Bronchial epithelial cell (primary cell): ENCODE measurements at regions not wholly inside any gene's neighbourhood (a gene's known extent, or its start where the extent isn't known, plus 50 kb on each side); places are given as distances from the start of the nearest gene placed in this dataset.
A peak's percentile ranks its signal among the peaks of the same experiment; 100 is the strongest.

ENCODE experiments used
- DNase-seq: peaks from one replicate; pipeline ENCODE4 v3.0.0-alpha.2; 2010; ENCODE audit warnings: low read depth
- FAIRE-seq: peaks from 2 replicates; lab custom pipeline; 2011; peaks lifted over from hg19 to GRCh38; lab: Jason Lieb, UNC
- H3K27me3 ChIP-seq: 2 replicates; pipeline ENCODE4 v1.5.1; 2011; ENCODE audit warnings: low read length; ENCODE audit not compliant: control insufficient read depth, insufficient read depth
- H3K36me3 ChIP-seq: 2 replicates; pipeline ENCODE4 v1.5.1; 2011; ENCODE audit warnings: low read length; ENCODE audit not compliant: control insufficient read depth, insufficient read depth
- H3K4me3 ChIP-seq: 2 replicates; pipeline ENCODE4 v1.5.1; 2011; ENCODE audit warnings: mild to moderate bottlenecking, low read depth, low read length, control low read depth
- TF ChIP-seq, protein P1 (sequence below): IDR thresholded peaks from 2 replicates; pipeline ENCODE4 v1.5.1; 2011; ENCODE audit warnings: mild to moderate bottlenecking, moderate library complexity, low read length, control low read depth, inconsistent platforms; ENCODE audit not compliant: insufficient read depth, severe bottlenecking

DNA sequence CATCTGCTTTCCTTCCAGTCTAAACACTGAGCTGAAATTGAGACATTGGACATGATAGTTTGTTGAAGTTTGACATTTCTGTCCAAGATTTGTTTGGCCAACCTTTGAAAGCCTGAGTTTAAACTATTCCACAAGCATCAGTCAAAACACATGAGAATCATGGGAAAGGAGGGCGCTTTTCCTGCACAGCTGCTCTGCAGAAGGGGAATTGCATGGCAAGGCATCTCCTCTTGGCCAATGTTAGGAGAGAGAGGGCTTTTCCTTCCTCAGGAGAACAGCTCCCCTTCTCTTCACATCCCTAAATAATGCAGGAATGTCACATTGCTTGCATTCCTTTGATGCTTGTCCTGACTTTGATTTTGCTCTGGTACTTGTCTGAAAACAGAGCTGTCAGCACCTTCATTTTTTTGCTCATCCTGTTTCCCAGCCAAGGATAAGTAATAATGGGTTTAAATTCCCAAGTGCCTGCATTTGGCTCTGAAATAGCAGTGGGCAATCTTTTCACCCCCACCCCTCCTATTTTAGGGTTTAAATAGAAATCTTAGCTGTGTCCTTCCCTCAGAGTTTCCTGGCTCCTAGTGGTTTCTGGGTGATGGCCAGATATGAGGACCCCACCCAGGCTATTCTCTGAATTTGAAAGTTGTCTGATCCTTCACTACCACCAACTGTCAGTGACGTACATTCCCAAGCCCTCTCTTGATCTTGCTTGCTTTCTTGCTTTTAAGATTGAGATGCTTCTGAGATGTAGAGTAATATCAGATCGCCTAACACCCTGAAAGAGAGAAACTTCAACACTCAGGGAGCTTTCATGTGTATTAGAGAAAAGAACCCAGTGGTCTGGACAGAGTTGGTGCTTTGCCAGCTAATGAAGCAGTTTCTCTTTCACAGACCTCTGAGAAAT is 75.2 kb upstream of the NPVF start:
- DNase-seq (no peak), FAIRE-seq (no peak)
- no peaks in the 10 kb centered on the region for H3K27me3 ChIP-seq

DNA sequence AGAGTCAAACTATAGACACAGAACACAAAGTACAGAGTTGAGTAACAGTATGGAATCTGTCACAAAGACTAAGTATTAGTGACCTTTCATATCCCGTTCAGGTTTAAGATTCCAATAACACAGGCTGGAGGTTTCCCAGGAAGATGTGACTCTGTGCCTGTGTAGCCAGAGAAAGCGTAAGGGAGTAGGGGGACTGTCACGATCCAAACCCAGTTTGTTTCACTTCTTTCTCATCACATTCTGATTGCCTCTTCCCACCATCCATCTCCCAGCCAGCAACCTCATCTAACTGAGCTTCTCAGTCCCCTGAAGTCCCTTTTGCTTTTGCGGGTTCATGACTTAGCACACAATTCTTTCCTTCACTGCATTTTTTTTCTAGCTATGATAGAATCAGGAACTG is 76.4 kb upstream of the NPVF start:
- FAIRE-seq (no peak), DNase-seq (no peak)
- Histone ChIP-seq H3K27me3 (no peaks in the 10 kb centered on the region), H3K4me3 (no peak overlapping the region), H3K36me3 (no peaks in the 10 kb centered on the region)
- TF ChIP-seq, protein P1, sequence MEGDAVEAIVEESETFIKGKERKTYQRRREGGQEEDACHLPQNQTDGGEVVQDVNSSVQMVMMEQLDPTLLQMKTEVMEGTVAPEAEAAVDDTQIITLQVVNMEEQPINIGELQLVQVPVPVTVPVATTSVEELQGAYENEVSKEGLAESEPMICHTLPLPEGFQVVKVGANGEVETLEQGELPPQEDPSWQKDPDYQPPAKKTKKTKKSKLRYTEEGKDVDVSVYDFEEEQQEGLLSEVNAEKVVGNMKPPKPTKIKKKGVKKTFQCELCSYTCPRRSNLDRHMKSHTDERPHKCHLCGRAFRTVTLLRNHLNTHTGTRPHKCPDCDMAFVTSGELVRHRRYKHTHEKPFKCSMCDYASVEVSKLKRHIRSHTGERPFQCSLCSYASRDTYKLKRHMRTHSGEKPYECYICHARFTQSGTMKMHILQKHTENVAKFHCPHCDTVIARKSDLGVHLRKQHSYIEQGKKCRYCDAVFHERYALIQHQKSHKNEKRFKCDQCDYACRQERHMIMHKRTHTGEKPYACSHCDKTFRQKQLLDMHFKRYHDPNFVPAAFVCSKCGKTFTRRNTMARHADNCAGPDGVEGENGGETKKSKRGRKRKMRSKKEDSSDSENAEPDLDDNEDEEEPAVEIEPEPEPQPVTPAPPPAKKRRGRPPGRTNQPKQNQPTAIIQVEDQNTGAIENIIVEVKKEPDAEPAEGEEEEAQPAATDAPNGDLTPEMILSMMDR: no peak

More for the DNA sequence above, 75.2 kb upstream of the NPVF start:
- Histone ChIP-seq H3K36me3 (no peaks in the 10 kb centered on the region), H3K4me3 (no peak overlapping the region)
- TF ChIP-seq, protein P1: no peak

- H3K36me3 ChIP-seq: no peaks in the 10 kb centered on the region
- peak; percentile 44 for DNase-seq
- no peaks in the 10 kb centered on the region for H3K27me3 ChIP-seq
- no peak overlapping the region for H3K4me3 ChIP-seq
- TF ChIP-seq, protein P1: no peak
- FAIRE-seq: no peak
These were observed 77.5 kb upstream of the NPVF start for GRCh38 chr7:25305831-25306230.

DNA sequence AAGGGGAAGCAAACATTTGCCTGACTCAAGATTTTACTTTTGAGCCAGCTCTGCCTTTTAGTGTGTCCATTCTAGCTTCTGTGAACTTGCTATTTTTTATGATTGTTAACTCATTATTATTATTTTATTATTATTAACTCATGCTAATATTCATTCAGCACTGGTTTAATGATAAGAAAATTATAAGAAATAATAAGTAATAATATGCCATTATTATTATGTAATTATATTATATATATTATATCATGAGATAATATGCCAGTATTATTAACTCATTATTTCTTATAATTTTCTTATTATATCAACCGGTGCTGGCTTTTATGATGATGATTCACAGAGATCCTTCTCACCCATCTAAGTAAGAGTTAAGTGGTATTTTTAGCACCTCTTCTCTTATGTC is 79.3 kb upstream of the NPVF start:
- no peak overlapping the region for H3K4me3 ChIP-seq
- TF ChIP-seq, protein P1: no peak
- FAIRE-seq: no peak
- DNase-seq: no peak
- no peaks in the 10 kb centered on the region for H3K36me3 ChIP-seq
- no peaks in the 10 kb centered on the region for H3K27me3 ChIP-seq

DNA sequence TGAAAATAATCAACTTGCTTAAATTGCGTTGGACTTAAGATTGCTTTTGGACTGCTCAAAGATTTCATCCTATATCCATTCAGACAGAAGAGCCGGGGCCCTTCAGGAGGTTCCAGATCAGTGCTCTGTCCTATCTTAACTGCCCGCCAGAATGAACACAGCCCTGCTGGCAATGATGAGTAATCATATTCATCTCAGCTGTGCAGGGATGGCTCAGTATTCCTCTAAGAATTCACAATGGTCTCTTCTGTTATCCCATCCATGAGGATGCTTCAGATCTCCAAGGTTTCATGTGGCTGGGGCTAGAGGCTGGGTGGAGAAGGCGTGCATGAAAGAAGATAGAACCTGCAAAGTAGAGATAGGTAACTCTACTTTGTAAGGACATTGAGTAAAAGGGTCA is 80.0 kb upstream of the NPVF start:
- no peaks in the 10 kb centered on the region for H3K36me3 ChIP-seq
- no peaks in the 10 kb centered on the region for H3K27me3 ChIP-seq
- TF ChIP-seq, protein P1: no peak
- DNase-seq (no peak), FAIRE-seq (no peak)
- no peak overlapping the region for H3K4me3 ChIP-seq
